ENCODE measurements at regions not wholly inside any gene's neighbourhood (a gene's known extent, or its start where the extent isn't known, plus 50 kb on each side); places are given as distances from the start of the nearest gene placed in this dataset.

DNA sequence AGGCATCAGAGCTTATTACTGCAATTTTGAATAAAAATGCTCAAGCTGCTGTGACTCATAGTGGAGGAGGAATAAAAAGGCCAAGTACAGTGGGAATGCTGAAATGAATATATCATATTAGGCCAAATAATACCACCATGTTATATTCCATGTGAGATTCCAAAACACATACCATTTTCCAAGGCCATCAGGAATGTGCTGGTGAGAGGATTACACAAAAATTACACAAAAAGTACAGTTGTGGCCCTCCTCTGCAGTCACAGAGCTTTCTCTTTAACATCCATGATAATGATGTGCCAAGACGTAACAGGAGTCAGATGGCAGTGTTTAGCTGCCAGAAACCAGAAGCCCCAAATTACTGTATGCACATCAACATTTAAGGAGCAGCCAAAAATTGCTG, 153.5 kb downstream of the PCDH18 start:
- no peak overlapping the region for H3K27ac ChIP-seq (ENCODE audit: insufficient read depth, low read length)
- H3K9me3 ChIP-seq (ENCODE audit: control insufficient read depth, insufficient read depth, low read depth, low read length), result no peaks in the 10 kb centered on the region
- no peak overlapping the region for H3K4me2 ChIP-seq (ENCODE audit: extremely low read depth, insufficient read depth, low read length)
- H3K4me3 ChIP-seq (replicated peaks in 1 of 4; ENCODE audit: control extremely low read depth in 1 of 4, insufficient read depth in 1 of 4, low read depth in 3 of 4, low read length in 4 of 4), result no peak overlapping the region
- H3K9ac ChIP-seq (ENCODE audit: insufficient read depth, low read length), result no peak overlapping the region
- H3K36me3 ChIP-seq (ENCODE audit: control insufficient read depth, insufficient read depth, low read length), result no peaks in the 10 kb centered on the region
- H3K79me2 ChIP-seq (ENCODE audit: control insufficient read depth, insufficient read depth, low read length), result no peaks in the 10 kb centered on the region
- TF ChIP-seq, protein P1, sequence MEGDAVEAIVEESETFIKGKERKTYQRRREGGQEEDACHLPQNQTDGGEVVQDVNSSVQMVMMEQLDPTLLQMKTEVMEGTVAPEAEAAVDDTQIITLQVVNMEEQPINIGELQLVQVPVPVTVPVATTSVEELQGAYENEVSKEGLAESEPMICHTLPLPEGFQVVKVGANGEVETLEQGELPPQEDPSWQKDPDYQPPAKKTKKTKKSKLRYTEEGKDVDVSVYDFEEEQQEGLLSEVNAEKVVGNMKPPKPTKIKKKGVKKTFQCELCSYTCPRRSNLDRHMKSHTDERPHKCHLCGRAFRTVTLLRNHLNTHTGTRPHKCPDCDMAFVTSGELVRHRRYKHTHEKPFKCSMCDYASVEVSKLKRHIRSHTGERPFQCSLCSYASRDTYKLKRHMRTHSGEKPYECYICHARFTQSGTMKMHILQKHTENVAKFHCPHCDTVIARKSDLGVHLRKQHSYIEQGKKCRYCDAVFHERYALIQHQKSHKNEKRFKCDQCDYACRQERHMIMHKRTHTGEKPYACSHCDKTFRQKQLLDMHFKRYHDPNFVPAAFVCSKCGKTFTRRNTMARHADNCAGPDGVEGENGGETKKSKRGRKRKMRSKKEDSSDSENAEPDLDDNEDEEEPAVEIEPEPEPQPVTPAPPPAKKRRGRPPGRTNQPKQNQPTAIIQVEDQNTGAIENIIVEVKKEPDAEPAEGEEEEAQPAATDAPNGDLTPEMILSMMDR (conservative IDR thresholded peaks at IDR 0.05 in 1 of 2, IDR thresholded peaks at IDR 0.05 in 1 of 2; ENCODE audit: low read depth in 1 of 2, low read length in 2 of 2), result no peak
- TF ChIP-seq EZH2 (IDR thresholded peaks at IDR 0.05; ENCODE audit: low read length, missing control alignments), result no peak
- no peaks in the 10 kb centered on the region for H4K20me1 ChIP-seq (ENCODE audit: control insufficient read depth, extremely low read depth, insufficient read depth, low read length)
- H3K4me1 ChIP-seq (ENCODE audit: control insufficient read depth, extremely low read depth, insufficient read depth, low read length), result peaks cover 3% of the 10 kb centered on the region
- DNase-seq (ENCODE audit: low read depth in 2 of 2), result no peak
- no peaks in the 10 kb centered on the region for H3K27me3 ChIP-seq (ENCODE audit: control insufficient read depth, insufficient read depth, low read length)
- H2AFZ ChIP-seq (ENCODE audit: low read length), result no peak overlapping the region

DNA sequence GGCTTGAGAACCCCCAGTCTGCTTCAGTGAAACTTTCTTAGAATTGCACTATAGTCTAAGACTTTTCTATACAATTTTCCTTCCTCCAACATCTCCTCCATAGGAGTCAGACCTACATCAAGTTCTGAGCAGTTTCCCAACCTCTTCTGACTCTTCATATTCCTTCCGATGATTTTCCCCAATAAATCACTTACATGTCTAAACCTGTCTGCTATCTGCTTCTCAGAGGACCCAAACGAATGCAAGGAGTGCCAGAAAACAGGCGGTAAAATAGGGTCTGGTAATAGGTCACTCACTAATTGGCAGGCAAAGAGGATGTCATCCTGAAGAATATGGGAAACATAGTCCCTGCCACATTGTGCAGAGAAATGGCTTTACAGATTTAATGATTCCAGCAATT, 153.9 kb downstream of the PCDH18 start:
- no peak overlapping the region for H3K9ac ChIP-seq (ENCODE audit: insufficient read depth, low read length)
- no peak for TF ChIP-seq EZH2 (IDR thresholded peaks at IDR 0.05; ENCODE audit: low read length, missing control alignments)
- TF ChIP-seq, protein P1 (conservative IDR thresholded peaks at IDR 0.05 in 1 of 2, IDR thresholded peaks at IDR 0.05 in 1 of 2; ENCODE audit: low read depth in 1 of 2, low read length in 2 of 2), result no peak
- no peak overlapping the region for H2AFZ ChIP-seq (ENCODE audit: low read length)
- H3K27ac ChIP-seq (ENCODE audit: insufficient read depth, low read length), result no peak overlapping the region
- H3K4me3 ChIP-seq (replicated peaks in 1 of 4; ENCODE audit: control extremely low read depth in 1 of 4, insufficient read depth in 1 of 4, low read depth in 3 of 4, low read length in 4 of 4), result no peak overlapping the region
- H3K27me3 ChIP-seq (ENCODE audit: control insufficient read depth, insufficient read depth, low read length), result no peaks in the 10 kb centered on the region
- DNase-seq (ENCODE audit: low read depth in 2 of 2), result no peak
- H3K4me2 ChIP-seq (ENCODE audit: extremely low read depth, insufficient read depth, low read length), result no peak overlapping the region
- peaks cover 3% of the 10 kb centered on the region for H3K4me1 ChIP-seq (ENCODE audit: control insufficient read depth, extremely low read depth, insufficient read depth, low read length)
- no peaks in the 10 kb centered on the region for H4K20me1 ChIP-seq (ENCODE audit: control insufficient read depth, extremely low read depth, insufficient read depth, low read length)
- no peaks in the 10 kb centered on the region for H3K79me2 ChIP-seq (ENCODE audit: control insufficient read depth, insufficient read depth, low read length)
- no peaks in the 10 kb centered on the region for H3K9me3 ChIP-seq (ENCODE audit: control insufficient read depth, insufficient read depth, low read depth, low read length)
- no peaks in the 10 kb centered on the region for H3K36me3 ChIP-seq (ENCODE audit: control insufficient read depth, insufficient read depth, low read length)

DNA sequence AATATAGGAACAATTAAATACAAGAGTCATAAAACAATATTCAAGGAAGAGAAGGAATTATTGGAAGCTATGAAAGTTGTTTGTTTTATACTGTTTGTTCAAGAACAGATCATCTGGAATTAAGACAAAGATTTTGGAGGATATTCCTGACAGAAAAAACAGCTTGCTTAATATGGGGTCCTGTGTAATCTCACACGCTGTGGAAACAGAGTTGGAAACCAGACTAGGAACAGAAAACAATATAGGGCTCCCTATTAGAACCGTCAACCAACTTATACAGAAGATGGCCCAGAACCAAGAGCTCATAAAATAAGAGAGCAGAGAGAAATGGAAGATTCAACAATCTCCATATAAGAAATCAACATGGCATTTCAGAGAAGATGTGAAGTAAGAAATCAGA, 156.0 kb downstream of the PCDH18 start:
- Histone ChIP-seq H3K79me2 (ENCODE audit: control insufficient read depth, insufficient read depth, low read length) (no peaks in the 10 kb centered on the region), H2AFZ (ENCODE audit: low read length) (no peak overlapping the region), H4K20me1 (ENCODE audit: control insufficient read depth, extremely low read depth, insufficient read depth, low read length) (no peaks in the 10 kb centered on the region), H3K4me2 (ENCODE audit: extremely low read depth, insufficient read depth, low read length) (no peak overlapping the region), H3K4me3 (replicated peaks in 1 of 4; ENCODE audit: control extremely low read depth in 1 of 4, insufficient read depth in 1 of 4, low read depth in 3 of 4, low read length in 4 of 4) (no peak overlapping the region), H3K27ac (ENCODE audit: insufficient read depth, low read length) (no peak overlapping the region), H3K9ac (ENCODE audit: insufficient read depth, low read length) (no peak overlapping the region), H3K9me3 (ENCODE audit: control insufficient read depth, insufficient read depth, low read depth, low read length) (no peaks in the 10 kb centered on the region), H3K36me3 (ENCODE audit: control insufficient read depth, insufficient read depth, low read length) (no peaks in the 10 kb centered on the region), H3K27me3 (ENCODE audit: control insufficient read depth, insufficient read depth, low read length) (no peaks in the 10 kb centered on the region), H3K4me1 (ENCODE audit: control insufficient read depth, extremely low read depth, insufficient read depth, low read length) (peaks cover 3% of the 10 kb centered on the region)
- TF ChIP-seq, protein P1 (conservative IDR thresholded peaks at IDR 0.05 in 1 of 2, IDR thresholded peaks at IDR 0.05 in 1 of 2; ENCODE audit: low read depth in 1 of 2, low read length in 2 of 2), result no peak
- TF ChIP-seq EZH2 (IDR thresholded peaks at IDR 0.05; ENCODE audit: low read length, missing control alignments), result no peak
- DNase-seq (ENCODE audit: low read depth in 2 of 2), result no peak

Data from fibroblast of lung (primary cell).